ENCODE measurements at regions not wholly inside any gene's neighbourhood (a gene's known extent, or its start where the extent isn't known, plus 50 kb on each side); places are given as distances from the start of the nearest gene placed in this dataset.

GRCh38 chr22:46071451-46072109 lies 78.7 kb upstream of the PPARA start:
- peaks cover 31% of the 10 kb centered on the region for H3K79me2 ChIP-seq (ENCODE audit: insufficient read depth, low read length)
- H3K4me2 ChIP-seq (ENCODE audit: low read length) = peak overlapping the region; percentile 57

GRCh38 chr22:46072110-46072881 lies 78.0 kb upstream of the PPARA start:
- Histone ChIP-seq H3K4me2 (ENCODE audit: low read length) (peak overlapping the region; percentile 47), H3K4me1 (ENCODE audit: insufficient read depth, low read length, severe bottlenecking) (peaks cover 52% of the 10 kb centered on the region), H3K79me2 (ENCODE audit: insufficient read depth, low read length) (peaks cover 25% of the 10 kb centered on the region), H3K4me3 (ENCODE audit: low read depth, low read length, poor library complexity, severe bottlenecking) (peak overlapping the region; percentile 60), H4K20me1 (ENCODE audit: insufficient read depth, low read length) (no peaks in the 10 kb centered on the region), H3K27ac (ENCODE audit: low read depth, low read length, poor library complexity, severe bottlenecking) (no peak overlapping the region), H3K9ac (ENCODE audit: low read length) (peak overlapping the region; percentile 36; the same call in 1 of the 2 replicates), H3K9me3 (ENCODE audit: low read length) (no peaks in the 10 kb centered on the region), H3K36me3 (ENCODE audit: insufficient read depth, low read length) (no peaks in the 10 kb centered on the region; the same call in 1 of the 2 replicates), H3K9me2 (ENCODE audit: low read depth, low read length) (no peaks in the 10 kb centered on the region), H3F3A (ENCODE audit: insufficient read depth, low read length) (no peaks in the 10 kb centered on the region), H3K27me3 (ENCODE audit: insufficient read depth, low read length) (no peaks in the 10 kb centered on the region), H2AFZ (ENCODE audit: low read length) (no peak overlapping the region)
- TF ChIP-seq EZH2 (IDR thresholded peaks at IDR 0.05; ENCODE audit: borderline replicate concordance, low read length) (no peak), CTCF (IDR thresholded peaks at IDR 0.05; ENCODE audit: low read length) (no peak)

More at GRCh38 chr22:46071451-46072109, 78.7 kb upstream of the PPARA start:
- peak overlapping the region; percentile 65 for H3K9ac ChIP-seq (ENCODE audit: low read length)
- no peak overlapping the region for H3K27ac ChIP-seq (ENCODE audit: low read depth, low read length, poor library complexity, severe bottlenecking)
- H3K36me3 ChIP-seq (ENCODE audit: insufficient read depth, low read length) = no peaks in the 10 kb centered on the region; the same call in 1 of the 2 replicates
- H3K27me3 ChIP-seq (ENCODE audit: insufficient read depth, low read length) = no peaks in the 10 kb centered on the region
- no peaks in the 10 kb centered on the region for H3K9me2 ChIP-seq (ENCODE audit: low read depth, low read length)
- H3K4me1 ChIP-seq (ENCODE audit: insufficient read depth, low read length, severe bottlenecking) = peaks cover 59% of the 10 kb centered on the region
- H3F3A ChIP-seq (ENCODE audit: insufficient read depth, low read length) = no peaks in the 10 kb centered on the region
- peak overlapping the region; percentile 62 for H3K4me3 ChIP-seq (ENCODE audit: low read depth, low read length, poor library complexity, severe bottlenecking)
- no peaks in the 10 kb centered on the region for H4K20me1 ChIP-seq (ENCODE audit: insufficient read depth, low read length)
- TF ChIP-seq CTCF (IDR thresholded peaks at IDR 0.05; ENCODE audit: low read length) = no peak
- TF ChIP-seq EZH2 (IDR thresholded peaks at IDR 0.05; ENCODE audit: borderline replicate concordance, low read length) = no peak
- no peak overlapping the region for H2AFZ ChIP-seq (ENCODE audit: low read length)
- H3K9me3 ChIP-seq (ENCODE audit: low read length) = no peaks in the 10 kb centered on the region

- Histone ChIP-seq H3K27ac (ENCODE audit: low read depth, low read length, poor library complexity, severe bottlenecking) (no peak overlapping the region), H4K20me1 (ENCODE audit: insufficient read depth, low read length) (no peaks in the 10 kb centered on the region), H3K36me3 (ENCODE audit: insufficient read depth, low read length) (no peaks in the 10 kb centered on the region; the same call in 1 of the 2 replicates), H3K4me2 (ENCODE audit: low read length) (peak overlapping the region; percentile 47; the same call in 1 of the 2 replicates), H2AFZ (ENCODE audit: low read length) (no peak overlapping the region), H3K9ac (ENCODE audit: low read length) (no peak overlapping the region; the same call in 1 of the 2 replicates), H3K79me2 (ENCODE audit: insufficient read depth, low read length) (peaks cover 17% of the 10 kb centered on the region), H3K4me1 (ENCODE audit: insufficient read depth, low read length, severe bottlenecking) (peaks cover 44% of the 10 kb centered on the region), H3K27me3 (ENCODE audit: insufficient read depth, low read length) (no peaks in the 10 kb centered on the region), H3K9me2 (ENCODE audit: low read depth, low read length) (no peaks in the 10 kb centered on the region), H3K9me3 (ENCODE audit: low read length) (no peaks in the 10 kb centered on the region), H3F3A (ENCODE audit: insufficient read depth, low read length) (no peaks in the 10 kb centered on the region), H3K4me3 (ENCODE audit: low read depth, low read length, poor library complexity, severe bottlenecking) (peak overlapping the region; percentile 60)
- TF ChIP-seq EZH2 (IDR thresholded peaks at IDR 0.05; ENCODE audit: borderline replicate concordance, low read length) (no peak), CTCF (IDR thresholded peaks at IDR 0.05; ENCODE audit: low read length) (no peak)
Observed at GRCh38 chr22:46072981-46073682, 77.2 kb upstream of the PPARA start.

Measured in OCI-LY1 (cell line).